SJCRH30 (cell line): ENCODE measurements at regions not wholly inside any gene's neighbourhood (a gene's known extent, or its start where the extent isn't known, plus 50 kb on each side); places are given as distances from the start of the nearest gene placed in this dataset.
"Not testable (repeated sequence)": the region's sequence is repeated elsewhere in the genome, so short reads cannot be mapped to it uniquely, and the experiment has no call there.

Source experiments
- DNase-seq, 2 experiments: peaks; one replicate each; pipeline ENCODE4 v3.0.0-alpha.2; 2015 to 2020
- H3K27ac ChIP-seq: fragments of 250-450 bp; sonication (Bioruptor Pico); 2 replicates; pipeline ENCODE4 v1.5.1; 2020; ENCODE audit warnings: mild to moderate bottlenecking, moderate library complexity
- H3K27me3 ChIP-seq: fragments of 250-450 bp; sonication (Bioruptor Pico); 2 replicates; pipeline ENCODE4 v1.5.1; 2020; ENCODE audit warnings: mild to moderate bottlenecking, moderate library complexity
- H3K36me3 ChIP-seq: fragments of 250-450 bp; sonication (Bioruptor Pico); 2 replicates; pipeline ENCODE4 v1.5.1; 2020; ENCODE audit warnings: mild to moderate bottlenecking, moderate library complexity
- H3K4me1 ChIP-seq: fragments of 250-450 bp; sonication (Bioruptor Pico); 2 replicates; pipeline ENCODE4 v1.5.1; 2020; ENCODE audit warnings: mild to moderate bottlenecking, moderate library complexity
- H3K4me3 ChIP-seq: fragments of 250-450 bp; sonication (Bioruptor Pico); 2 replicates; pipeline ENCODE4 v1.5.1; 2020; ENCODE audit warnings: mild to moderate bottlenecking, moderate library complexity
- H3K9me3 ChIP-seq: fragments of 250-450 bp; sonication (Bioruptor Pico); replicated peaks from 2 replicates; pipeline ENCODE4 v1.5.1; 2020; ENCODE audit warnings: mild to moderate bottlenecking, moderate library complexity

DNA sequence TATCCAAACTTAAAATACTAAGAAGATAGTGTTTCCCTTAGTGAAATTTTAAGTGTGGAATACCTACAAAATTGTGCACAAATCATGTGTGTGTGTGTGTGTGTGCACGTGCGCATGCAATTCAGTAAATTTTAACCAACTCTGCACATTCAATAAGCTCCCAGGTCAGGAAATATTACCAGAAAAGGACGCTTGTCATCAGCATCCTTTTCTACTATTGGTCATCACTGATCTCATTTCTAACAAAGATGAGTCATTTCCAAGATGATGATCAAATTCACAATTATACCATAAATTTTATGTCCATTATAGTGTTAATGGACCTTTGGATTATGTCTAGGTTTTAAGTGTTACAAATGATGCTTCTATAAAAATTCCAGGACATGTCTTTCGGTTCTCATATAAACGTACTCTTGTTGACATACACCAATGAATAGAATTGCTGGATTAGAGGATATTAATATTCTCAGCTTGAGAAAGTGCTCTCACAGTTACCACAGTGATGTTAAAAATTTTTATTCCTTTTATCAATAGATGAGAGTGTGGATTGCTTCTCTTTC lies 560.9 kb upstream of the AGA start:
- H3K4me1 ChIP-seq: no peaks in the 10 kb centered on the region
- DNase-seq: no peak
- no peak overlapping the region for H3K27ac ChIP-seq
- H3K4me3 ChIP-seq: no peak overlapping the region
- H3K27me3 ChIP-seq: no peaks in the 10 kb centered on the region
- H3K9me3 ChIP-seq: no peaks in the 10 kb centered on the region
- no peaks in the 10 kb centered on the region for H3K36me3 ChIP-seq

GRCh38 chr4:178010596-178010995 lies 568.4 kb upstream of the AGA start:
- H3K9me3 ChIP-seq: no peaks in the 10 kb centered on the region
- H3K27me3 ChIP-seq: no peaks in the 10 kb centered on the region
- DNase-seq: no peak
- no peaks in the 10 kb centered on the region for H3K4me1 ChIP-seq
- no peak overlapping the region for H3K4me3 ChIP-seq
- no peak overlapping the region for H3K27ac ChIP-seq
- no peaks in the 10 kb centered on the region for H3K36me3 ChIP-seq

GRCh38 chr4:178015046-178015445 lies 572.8 kb upstream of the AGA start:
- H3K36me3 ChIP-seq, H3K9me3 ChIP-seq, H3K4me1 ChIP-seq, H3K27ac ChIP-seq, H3K27me3 ChIP-seq, H3K4me3 ChIP-seq, DNase-seq: not testable (repeated sequence)

DNA sequence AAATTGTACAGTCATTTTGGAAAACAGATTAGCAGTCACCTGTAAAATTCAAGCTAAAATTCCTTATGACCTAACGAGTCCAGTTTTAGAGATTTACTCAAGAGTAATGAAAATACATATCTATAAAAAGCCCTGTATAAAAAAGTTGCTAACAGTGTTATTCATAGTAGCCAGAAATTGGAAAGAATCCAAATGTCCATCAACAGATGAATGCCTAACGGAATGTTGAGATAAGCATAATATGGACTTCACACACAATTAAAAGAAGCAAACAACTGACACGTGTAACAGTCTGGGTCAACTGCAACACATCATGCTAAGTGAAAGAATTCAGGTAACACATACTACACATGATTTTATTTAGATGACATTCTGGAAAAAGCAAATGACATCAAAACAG lies 584.8 kb upstream of the AGA start:
- H3K4me3 ChIP-seq: no peak overlapping the region
- H3K9me3 ChIP-seq: no peaks in the 10 kb centered on the region
- DNase-seq: no peak
- no peaks in the 10 kb centered on the region for H3K27me3 ChIP-seq
- H3K4me1 ChIP-seq: no peaks in the 10 kb centered on the region
- no peak overlapping the region for H3K27ac ChIP-seq
- no peaks in the 10 kb centered on the region for H3K36me3 ChIP-seq

DNA sequence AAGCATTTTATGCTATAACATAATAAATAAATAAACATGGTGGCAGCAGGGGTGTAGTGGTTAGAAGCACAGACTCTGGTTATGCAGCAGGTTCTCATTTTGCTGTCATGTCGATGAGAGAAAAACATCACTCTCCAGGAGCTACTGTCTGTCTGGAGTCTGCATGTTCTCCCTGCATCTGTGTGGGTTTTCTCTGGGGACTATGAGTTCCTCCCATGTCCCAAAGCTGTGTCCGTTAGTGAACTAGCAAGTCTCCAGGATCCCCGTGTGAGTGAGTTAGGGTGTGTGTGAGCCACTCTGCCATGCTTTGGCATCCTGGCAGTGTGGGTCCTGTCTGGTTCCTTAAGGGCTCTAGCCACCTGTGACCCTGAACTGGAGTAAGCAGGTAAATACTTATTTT lies 585.6 kb upstream of the AGA start:
- no peak for DNase-seq
- H3K27me3 ChIP-seq: no peaks in the 10 kb centered on the region
- no peaks in the 10 kb centered on the region for H3K9me3 ChIP-seq

DNA sequence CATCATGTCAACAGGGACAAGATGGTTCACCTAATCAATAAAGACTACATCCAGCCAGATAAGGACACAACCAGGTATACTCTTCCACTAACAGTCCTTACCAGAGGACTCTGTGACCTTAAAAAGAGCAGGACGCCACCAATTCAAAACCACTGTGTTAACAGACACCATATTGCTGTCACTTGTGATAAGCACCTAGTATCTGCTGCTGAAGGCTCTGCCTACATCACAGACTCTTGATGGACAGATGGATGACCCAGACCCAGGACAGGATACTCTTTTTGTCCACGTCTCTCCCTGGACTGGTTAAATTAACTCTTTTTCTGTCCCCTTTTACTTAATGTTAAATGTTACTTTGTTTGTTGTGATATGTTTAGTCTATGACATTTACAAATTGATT lies 586.2 kb upstream of the AGA start:
- H3K9me3 ChIP-seq: no peaks in the 10 kb centered on the region
- DNase-seq: no peak
- H3K4me3 ChIP-seq: no peak overlapping the region
- H3K36me3 ChIP-seq: no peaks in the 10 kb centered on the region
- no peak overlapping the region for H3K27ac ChIP-seq
- no peaks in the 10 kb centered on the region for H3K27me3 ChIP-seq
- no peaks in the 10 kb centered on the region for H3K4me1 ChIP-seq

More for the DNA sequence above, 585.6 kb upstream of the AGA start:
- no peaks in the 10 kb centered on the region for H3K4me1 ChIP-seq
- H3K4me3 ChIP-seq: no peak overlapping the region
- no peak overlapping the region for H3K27ac ChIP-seq
- H3K36me3 ChIP-seq: no peaks in the 10 kb centered on the region

- H3K27ac ChIP-seq: no peak overlapping the region
- no peaks in the 10 kb centered on the region for H3K36me3 ChIP-seq
These were observed 595.4 kb upstream of the AGA start for GRCh38 chr4:178037459-178038214.

DNA sequence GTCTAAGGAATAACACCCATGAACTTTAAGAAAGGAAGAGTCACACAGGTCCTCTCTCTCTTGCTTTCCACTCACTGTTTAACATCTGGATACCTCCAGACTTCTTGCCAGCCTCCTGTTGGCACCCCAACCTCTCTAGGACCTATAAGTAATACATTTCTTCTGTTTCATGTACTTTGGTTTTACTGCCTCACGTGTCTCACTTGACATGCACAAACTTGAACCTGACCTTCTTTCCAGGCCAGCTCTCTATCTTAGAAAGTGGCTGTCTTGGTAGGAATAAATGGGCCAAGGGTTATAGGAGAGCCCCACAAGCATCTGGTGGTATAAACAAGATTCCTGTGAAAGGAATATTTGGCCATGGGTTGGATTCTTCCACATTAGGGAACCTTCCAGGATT lies 614.8 kb upstream of the AGA start:
- DNase-seq: no peak
- no peaks in the 10 kb centered on the region for H3K36me3 ChIP-seq
- H3K9me3 ChIP-seq: no peaks in the 10 kb centered on the region
- no peaks in the 10 kb centered on the region for H3K27me3 ChIP-seq
- no peak overlapping the region for H3K4me3 ChIP-seq
- no peaks in the 10 kb centered on the region for H3K4me1 ChIP-seq
- H3K27ac ChIP-seq: no peak overlapping the region

More at GRCh38 chr4:178037459-178038214, 595.4 kb upstream of the AGA start:
- H3K4me3 ChIP-seq: no peak overlapping the region
- H3K27me3 ChIP-seq: no peaks in the 10 kb centered on the region
- H3K4me1 ChIP-seq: no peaks in the 10 kb centered on the region
- no peaks in the 10 kb centered on the region for H3K9me3 ChIP-seq
- no peak for DNase-seq

DNA sequence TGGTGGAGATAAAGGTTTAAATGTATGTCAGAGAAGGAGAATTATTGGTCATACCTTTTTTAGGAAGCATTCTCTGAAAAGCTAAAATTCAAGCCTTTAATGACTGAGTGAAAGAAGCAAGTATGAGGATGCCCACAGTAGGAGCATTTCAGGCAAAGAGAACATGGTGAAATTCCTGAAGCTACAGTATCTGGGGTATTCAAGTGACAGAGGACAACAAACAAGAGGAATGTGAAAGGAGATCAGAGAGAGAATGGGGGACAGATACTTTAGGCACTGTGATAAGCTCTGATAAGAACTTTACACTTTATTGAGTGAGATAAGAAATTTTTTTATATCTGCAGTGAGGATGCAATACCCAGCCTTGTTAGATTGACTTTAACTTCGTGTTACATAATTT lies 621.3 kb upstream of the AGA start:
- Histone ChIP-seq H3K27ac (no peak overlapping the region), H3K9me3 (no peaks in the 10 kb centered on the region), H3K27me3 (no peaks in the 10 kb centered on the region), H3K36me3 (no peaks in the 10 kb centered on the region), H3K4me3 (no peak overlapping the region), H3K4me1 (no peaks in the 10 kb centered on the region)
- no peak for DNase-seq

DNA sequence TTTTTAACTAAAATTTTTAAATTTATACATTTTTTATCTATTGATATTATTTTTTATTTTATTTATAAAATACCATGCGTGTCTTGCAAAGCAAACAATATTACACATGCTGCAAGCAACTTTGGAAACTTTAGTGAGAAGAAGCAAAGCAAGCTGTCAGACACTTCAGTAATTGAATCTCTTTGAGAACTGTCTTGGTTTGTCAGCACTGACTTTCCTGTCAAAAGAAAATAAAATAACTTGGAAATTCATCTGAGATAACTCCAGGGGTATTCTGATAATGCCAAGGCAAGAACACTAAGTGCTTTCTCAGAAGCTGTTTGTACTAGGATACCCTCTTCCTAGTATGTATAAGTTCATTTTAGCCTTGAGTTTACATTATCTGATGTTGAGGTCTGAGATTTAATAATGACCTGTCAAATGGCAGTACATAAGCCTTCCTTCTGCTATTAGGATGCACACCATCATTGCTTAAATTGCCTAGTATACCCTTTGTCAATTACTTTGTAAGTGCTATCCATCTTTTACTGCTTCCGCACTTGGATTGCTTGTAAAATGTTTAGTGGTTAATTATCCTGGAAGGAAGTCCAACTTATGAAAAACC lies 624.2 kb upstream of the AGA start:
- Histone ChIP-seq H3K36me3 (no peaks in the 10 kb centered on the region), H3K27ac (no peak overlapping the region), H3K4me3 (no peak overlapping the region), H3K4me1 (no peaks in the 10 kb centered on the region), H3K9me3 (no peaks in the 10 kb centered on the region), H3K27me3 (no peaks in the 10 kb centered on the region)
- DNase-seq: no peak

DNA sequence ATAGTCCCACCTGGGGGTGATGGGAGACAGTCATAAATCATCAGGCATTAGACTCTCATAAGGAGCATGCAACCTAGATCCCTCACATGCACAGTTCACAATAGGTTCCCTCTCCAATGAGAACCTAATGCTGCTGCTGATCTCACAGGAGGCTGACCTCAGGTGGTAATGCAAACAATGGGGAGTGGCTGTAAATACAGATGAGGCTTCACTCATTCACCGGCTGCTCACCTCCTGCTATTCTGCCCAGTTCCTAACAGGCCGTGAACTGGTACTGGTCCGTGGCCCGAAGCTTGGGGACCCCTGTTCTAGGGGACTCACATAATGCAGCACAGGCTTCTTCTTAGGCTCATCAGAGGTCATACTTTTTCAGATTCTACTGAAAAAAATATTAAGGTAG lies 625.9 kb upstream of the AGA start:
- H3K27me3 ChIP-seq: no peaks in the 10 kb centered on the region
- no peak for DNase-seq
- no peaks in the 10 kb centered on the region for H3K36me3 ChIP-seq
- H3K27ac ChIP-seq: no peak overlapping the region
- no peaks in the 10 kb centered on the region for H3K4me1 ChIP-seq
- no peaks in the 10 kb centered on the region for H3K9me3 ChIP-seq
- H3K4me3 ChIP-seq: no peak overlapping the region

DNA sequence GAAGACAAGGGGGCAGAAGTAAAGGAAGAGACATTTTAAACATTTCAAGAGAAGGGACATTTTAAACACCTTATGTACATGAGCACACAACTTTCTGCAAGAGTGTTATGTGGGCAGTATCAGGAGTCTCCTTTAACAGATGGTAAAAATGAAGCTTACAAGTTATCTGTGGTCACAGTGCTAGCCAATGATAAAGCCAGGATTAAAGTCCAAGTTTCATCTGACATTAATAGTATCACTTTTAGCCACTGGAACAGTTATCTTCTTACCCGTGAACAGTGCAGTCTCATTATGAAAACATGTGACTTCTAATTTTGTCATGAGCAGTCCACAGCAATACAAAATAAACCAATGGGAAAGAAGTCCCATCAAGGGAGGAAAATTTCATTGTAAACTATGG lies 627.9 kb upstream of the AGA start:
- Histone ChIP-seq H3K27me3 (no peaks in the 10 kb centered on the region), H3K9me3 (no peaks in the 10 kb centered on the region), H3K4me1 (no peaks in the 10 kb centered on the region), H3K27ac (no peak overlapping the region), H3K4me3 (no peak overlapping the region), H3K36me3 (no peaks in the 10 kb centered on the region)
- no peak for DNase-seq

- no peaks in the 10 kb centered on the region for H3K36me3 ChIP-seq
- H3K27me3 ChIP-seq: no peaks in the 10 kb centered on the region
- no peak overlapping the region for H3K4me3 ChIP-seq
- H3K27ac ChIP-seq: no peak overlapping the region
- no peak for DNase-seq
- H3K9me3 ChIP-seq: no peaks in the 10 kb centered on the region
- H3K4me1 ChIP-seq: no peaks in the 10 kb centered on the region
These were observed 638.1 kb upstream of the AGA start for GRCh38 chr4:178080312-178080711.

- H3K36me3 ChIP-seq: no peaks in the 10 kb centered on the region
- no peak overlapping the region for H3K27ac ChIP-seq
- no peaks in the 10 kb centered on the region for H3K9me3 ChIP-seq
- no peaks in the 10 kb centered on the region for H3K4me1 ChIP-seq
- no peak overlapping the region for H3K4me3 ChIP-seq
- H3K27me3 ChIP-seq: no peaks in the 10 kb centered on the region
- DNase-seq: no peak
These were observed 638.9 kb upstream of the AGA start for GRCh38 chr4:178081176-178081575.

GRCh38 chr4:178081896-178082295 lies 639.7 kb upstream of the AGA start:
- Histone ChIP-seq H3K4me3 (no peak overlapping the region), H3K27me3 (no peaks in the 10 kb centered on the region), H3K4me1 (no peaks in the 10 kb centered on the region), H3K9me3 (no peaks in the 10 kb centered on the region), H3K27ac (no peak overlapping the region), H3K36me3 (no peaks in the 10 kb centered on the region)
- no peak for DNase-seq

- Histone ChIP-seq H3K27ac (no peak overlapping the region), H3K36me3 (no peaks in the 10 kb centered on the region), H3K9me3 (no peaks in the 10 kb centered on the region), H3K4me1 (no peaks in the 10 kb centered on the region), H3K4me3 (no peak overlapping the region), H3K27me3 (no peaks in the 10 kb centered on the region)
- no peak for DNase-seq
These were observed 640.7 kb upstream of the AGA start for GRCh38 chr4:178082906-178083305.
